GM18498 (cell line): ENCODE measurements at regions not wholly inside any gene's neighbourhood (a gene's known extent, or its start where the extent isn't known, plus 50 kb on each side); places are given as distances from the start of the nearest gene placed in this dataset.

ENCODE experiments used
- ATAC-seq: cut with Tn5 transposase; IDR thresholded peaks from one replicate; pipeline ENCODE4 v1.9.1; 2021; ENCODE audit warnings: mild to moderate bottlenecking, moderate library complexity; ENCODE audit not compliant: unreplicated experiment

DNA sequence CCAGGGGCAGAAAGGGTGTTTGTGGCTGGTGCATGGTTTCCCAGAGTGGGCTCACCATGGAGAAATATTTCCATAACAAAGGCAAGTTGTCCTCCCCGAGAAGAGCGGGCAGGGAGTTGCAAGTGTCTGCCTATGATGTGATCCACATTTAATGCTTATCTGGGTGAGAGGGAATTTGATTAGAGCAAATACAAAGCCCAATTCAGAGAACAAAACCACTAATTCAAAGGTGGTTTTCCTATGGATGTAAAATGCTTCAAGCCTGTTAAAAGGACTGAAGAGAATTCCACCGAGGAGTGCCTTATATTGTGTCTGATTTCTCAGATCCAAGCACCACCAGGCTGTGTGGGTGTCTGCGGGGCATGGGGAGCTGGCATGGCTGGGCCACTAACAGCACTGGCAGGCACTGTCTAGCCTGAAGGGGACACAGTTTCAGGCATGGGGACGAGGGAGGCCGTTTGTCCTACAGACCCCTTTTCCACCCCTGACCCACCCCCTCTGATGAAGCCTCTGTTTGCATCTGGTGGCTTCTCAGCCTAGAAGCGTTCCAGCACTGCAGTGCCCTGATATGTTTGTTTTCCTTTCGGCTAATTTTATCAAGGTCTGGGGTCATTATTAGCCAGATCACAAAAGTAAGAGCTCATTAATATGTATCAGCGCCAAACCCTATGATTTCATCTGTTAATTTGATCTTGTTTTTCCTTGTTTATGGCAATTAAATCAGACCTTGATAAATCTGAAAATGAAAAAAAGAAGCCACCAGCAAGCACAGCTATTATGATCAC, 357.3 kb downstream of the HRH4 start:
- ATAC-seq: no peak

DNA sequence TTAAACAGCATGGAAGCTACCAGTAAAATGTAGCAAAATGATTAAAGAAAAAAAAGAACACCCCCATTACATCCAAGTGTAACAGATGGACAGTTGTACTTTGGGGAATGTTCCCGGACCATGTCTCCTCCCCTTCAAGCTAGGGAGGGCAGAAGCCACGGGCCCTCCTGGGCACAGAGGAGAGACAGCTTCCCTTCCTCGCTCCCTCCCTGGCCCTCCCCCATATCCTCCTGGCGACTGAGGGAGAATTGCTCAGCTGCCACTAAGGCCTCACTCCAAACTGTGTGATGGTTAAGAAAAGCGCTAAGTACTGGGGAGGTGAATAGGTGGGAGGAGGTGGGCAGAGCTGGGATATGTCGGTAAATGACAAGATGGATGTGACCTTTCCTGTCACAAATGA, 358.0 kb downstream of the HRH4 start:
- no peak for ATAC-seq

GRCh38 chr18:24819141-24819890, 358.9 kb downstream of the HRH4 start:
- no peak for ATAC-seq

GRCh38 chr18:24825397-24825796, 365.0 kb downstream of the HRH4 start:
- ATAC-seq: no peak

- no peak for ATAC-seq
Measured at GRCh38 chr18:24826605-24827004, 366.2 kb downstream of the HRH4 start.

DNA sequence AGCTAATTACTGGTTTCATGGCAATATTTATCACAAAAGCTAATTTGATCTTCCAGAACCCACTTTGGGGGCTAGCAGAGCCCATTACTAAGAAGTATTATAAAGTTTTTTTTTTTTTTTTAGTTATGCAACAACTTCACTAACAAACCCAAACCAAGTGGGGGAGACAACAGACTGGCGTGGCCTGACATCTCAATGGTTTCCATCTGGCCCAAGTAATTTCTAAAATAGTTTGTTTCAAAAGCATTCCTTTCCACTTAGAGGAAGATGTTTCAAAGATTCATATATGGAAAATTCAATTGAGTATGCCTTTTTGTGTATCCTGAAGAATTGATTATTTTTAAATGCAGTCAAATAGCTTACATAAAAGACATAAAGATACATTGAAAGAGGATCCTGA, 367.1 kb downstream of the HRH4 start:
- no peak for ATAC-seq

DNA sequence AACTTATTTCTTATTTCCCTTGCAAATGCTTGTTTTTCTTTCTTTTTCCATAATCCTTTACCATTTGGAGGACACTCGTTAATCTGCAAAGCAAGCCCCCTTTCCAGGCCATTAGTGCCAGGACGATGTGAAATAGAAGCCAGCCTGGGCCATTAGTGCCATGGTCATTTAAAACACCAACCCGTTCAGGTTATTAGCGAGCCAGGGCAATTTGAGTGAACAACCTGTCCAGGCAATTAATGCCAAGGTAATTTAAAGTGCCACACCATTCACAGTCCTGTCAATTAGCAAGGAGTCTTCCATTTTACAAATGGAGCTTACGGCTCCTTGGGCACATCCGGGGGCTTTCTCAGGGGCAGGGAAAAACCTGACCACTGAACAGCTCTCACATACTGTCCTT, 370.6 kb downstream of the HRH4 start:
- ATAC-seq: no peak

- no peak for ATAC-seq
Measured at GRCh38 chr18:24831871-24832665, 371.6 kb downstream of the HRH4 start.

DNA sequence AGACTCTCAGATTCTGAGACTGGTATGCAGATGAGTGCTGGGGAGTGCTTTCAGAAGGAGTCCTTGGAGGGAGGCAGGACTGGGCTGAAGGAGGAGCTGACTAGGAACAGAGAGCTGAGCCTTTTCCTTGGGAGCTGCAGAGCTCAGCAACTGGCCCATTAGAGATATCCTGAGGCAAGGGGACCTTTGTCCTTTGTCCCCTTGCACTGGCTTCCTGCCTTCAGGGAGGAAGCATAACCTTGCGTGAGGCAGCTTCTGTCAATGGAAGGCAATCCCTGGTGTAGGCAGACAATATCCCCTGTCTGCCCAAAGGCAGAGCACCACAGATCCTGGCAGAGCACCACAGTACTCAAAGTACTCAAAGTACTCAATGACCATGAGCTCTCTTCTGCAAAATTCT, 375.3 kb downstream of the HRH4 start:
- no peak for ATAC-seq

- ATAC-seq: no peak
Measured at GRCh38 chr18:24837066-24837465, 376.6 kb downstream of the HRH4 start.

DNA sequence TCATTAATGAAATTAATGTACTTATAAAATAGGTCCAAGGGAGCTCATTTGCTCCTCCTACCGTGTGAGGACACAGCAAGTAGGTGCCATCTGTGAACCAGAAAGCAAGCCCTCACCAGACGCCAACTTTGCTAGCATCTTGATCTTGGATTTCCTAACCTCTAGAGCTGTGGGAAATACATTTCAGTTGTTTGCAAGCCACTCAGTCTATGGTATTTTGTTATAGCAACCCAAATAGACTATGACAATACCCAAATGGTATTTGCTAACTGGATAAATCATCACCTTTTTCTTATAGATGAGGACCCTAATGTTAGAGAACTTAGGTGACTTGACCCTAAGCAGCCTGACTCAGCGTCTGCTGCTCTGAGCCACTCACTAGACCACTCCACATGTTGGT, 379.6 kb downstream of the HRH4 start:
- no peak for ATAC-seq

DNA sequence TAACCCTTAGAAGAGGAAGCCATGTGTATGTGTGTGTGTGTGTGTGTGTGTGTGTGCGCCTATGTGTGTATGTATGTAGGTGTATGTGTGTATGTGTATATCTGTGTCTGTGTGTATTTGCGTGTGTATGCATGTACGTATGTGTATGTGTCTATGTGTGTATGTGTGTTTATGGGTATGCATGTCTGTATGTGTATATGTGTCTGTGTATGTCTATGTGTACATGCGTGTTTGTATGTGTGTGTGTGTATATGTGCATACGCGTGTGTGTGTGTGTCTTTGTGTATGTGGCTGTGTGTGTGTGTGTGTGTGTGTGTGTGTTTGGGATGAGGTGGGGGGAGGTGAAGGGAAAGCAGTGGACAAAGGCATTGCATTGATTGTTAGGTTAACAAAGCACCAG, 380.2 kb downstream of the HRH4 start:
- ATAC-seq: no peak

GRCh38 chr18:24841536-24841935, 381.1 kb downstream of the HRH4 start:
- no peak for ATAC-seq

DNA sequence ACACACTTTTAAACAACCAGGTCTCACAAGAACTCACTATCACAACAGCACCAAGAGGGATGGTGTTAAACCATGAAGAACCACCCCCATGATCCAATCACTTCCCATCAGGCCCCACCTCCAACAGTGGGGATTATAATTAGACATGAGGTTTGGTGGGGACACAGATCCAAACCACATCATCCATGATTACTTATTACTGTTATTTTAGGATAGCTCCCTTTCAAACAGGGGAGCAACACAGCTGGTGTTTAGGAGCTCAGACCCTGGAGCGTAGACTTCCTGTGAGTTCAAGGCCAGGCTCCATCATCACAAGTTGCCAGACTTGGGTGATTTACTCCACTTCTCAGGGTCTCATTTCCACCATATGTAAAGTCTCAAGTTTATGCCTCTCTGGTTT, 382.7 kb downstream of the HRH4 start:
- ATAC-seq: no peak

DNA sequence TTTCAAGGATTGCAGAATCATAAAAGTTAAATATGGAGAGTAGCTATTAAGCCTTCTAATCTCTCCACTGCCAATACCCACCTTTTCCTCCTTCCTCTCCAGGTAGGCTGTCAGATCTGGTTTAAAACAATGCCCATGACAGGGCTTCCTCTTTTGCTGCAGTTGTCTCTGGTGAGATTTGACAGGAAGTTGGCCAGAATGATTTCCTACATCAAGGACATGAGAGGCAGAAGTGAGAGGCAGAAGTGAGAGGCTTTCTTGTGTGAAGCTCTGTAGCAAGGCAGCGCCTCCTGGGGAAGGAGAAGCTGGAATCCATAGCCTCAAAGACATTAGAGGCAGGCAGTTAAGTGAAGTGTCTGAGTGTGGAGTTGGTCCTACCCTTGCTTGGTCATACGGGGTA, 385.7 kb downstream of the HRH4 start:
- no peak for ATAC-seq

GRCh38 chr18:24850532-24850931, 390.1 kb downstream of the HRH4 start:
- no peak for ATAC-seq

DNA sequence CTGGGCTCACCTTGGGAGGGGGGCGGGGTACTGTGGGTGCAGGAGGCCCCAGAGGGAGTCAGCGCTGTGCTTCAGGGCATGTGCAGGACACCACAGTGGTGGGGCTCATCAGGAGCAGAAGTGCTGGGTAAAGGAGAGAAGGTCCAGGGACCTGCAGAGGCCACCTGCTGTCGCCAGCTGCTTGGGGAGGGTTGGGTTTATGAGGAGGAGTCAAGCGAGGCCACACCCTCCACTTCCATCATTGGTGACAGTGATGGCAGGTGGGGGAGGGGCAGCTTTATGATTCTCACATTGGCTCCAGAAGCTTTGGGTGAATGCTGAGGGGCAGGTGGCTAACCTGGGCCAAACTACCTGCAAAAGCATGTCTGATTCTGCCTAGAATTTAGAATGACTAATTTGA, 392.6 kb downstream of the HRH4 start:
- ATAC-seq: no peak

- ATAC-seq: no peak
Measured at GRCh38 chr18:24860978-24861680, 400.7 kb downstream of the HRH4 start.

- ATAC-seq: no peak
Measured at GRCh38 chr18:24862201-24862816, 401.9 kb downstream of the HRH4 start.

GRCh38 chr18:24868311-24868710, 407.9 kb downstream of the HRH4 start:
- no peak for ATAC-seq
